ENCODE measurements at regions not wholly inside any gene's neighbourhood (a gene's known extent, or its start where the extent isn't known, plus 50 kb on each side); places are given as distances from the start of the nearest gene placed in this dataset.

- H3K27me3 ChIP-seq (ENCODE audit: control insufficient read depth in 5 of 5, insufficient read depth in 4 of 5, low read length in 5 of 5), result peaks cover 0 to 12% (median 7%) of the 10 kb centered on the region in 5 donors
- no peaks in the 10 kb centered on the region for H3K36me3 ChIP-seq (ENCODE audit: control insufficient read depth in 5 of 5, insufficient read depth in 5 of 5, low read length in 5 of 5)
- H3K9me3 ChIP-seq (ENCODE audit: control insufficient read depth in 5 of 5, low read length in 5 of 5), result peaks cover 0 to 2% (median 0%) of the 10 kb centered on the region in 5 donors
- no peak overlapping the region for H3K4me3 ChIP-seq (ENCODE audit: low read depth in 1 of 5, low read length in 5 of 5)
- no peaks in the 10 kb centered on the region for H3K4me1 ChIP-seq (ENCODE audit: control insufficient read depth in 5 of 5, insufficient read depth in 5 of 5, low read length in 5 of 5)
- H3K9ac ChIP-seq (ENCODE audit: low read length in 5 of 5), result no peak overlapping the region
- no peak overlapping the region for H3K27ac ChIP-seq (ENCODE audit: low read depth, low read length)
Observed at GRCh38 chr2:16037808-16038457, 97.6 kb downstream of the MYCN start.

- no peak overlapping the region for H3K4me3 ChIP-seq (ENCODE audit: low read depth in 1 of 5, low read length in 5 of 5)
- no peaks in the 10 kb centered on the region for H3K4me1 ChIP-seq (ENCODE audit: control insufficient read depth in 5 of 5, insufficient read depth in 5 of 5, low read length in 5 of 5)
- no peaks in the 10 kb centered on the region for H3K36me3 ChIP-seq (ENCODE audit: control insufficient read depth in 5 of 5, insufficient read depth in 5 of 5, low read length in 5 of 5)
- H3K27me3 ChIP-seq (ENCODE audit: control insufficient read depth in 5 of 5, insufficient read depth in 4 of 5, low read length in 5 of 5), result peaks cover 0 to 12% (median 7%) of the 10 kb centered on the region in 5 donors
- H3K9me3 ChIP-seq (ENCODE audit: control insufficient read depth in 5 of 5, low read length in 5 of 5), result no peaks in the 10 kb centered on the region
- H3K27ac ChIP-seq (ENCODE audit: low read depth, low read length), result no peak overlapping the region
- no peak overlapping the region for H3K9ac ChIP-seq (ENCODE audit: low read length in 5 of 5)
Observed at GRCh38 chr2:16036951-16037350, 96.6 kb downstream of the MYCN start.

GRCh38 chr2:16035747-16036745 lies 95.7 kb downstream of the MYCN start:
- H3K4me1 ChIP-seq (ENCODE audit: control insufficient read depth in 5 of 5, insufficient read depth in 5 of 5, low read length in 5 of 5), result no peaks in the 10 kb centered on the region

GRCh38 chr2:16034975-16035746 lies 94.8 kb downstream of the MYCN start:
- H3K4me3 ChIP-seq (ENCODE audit: low read depth in 1 of 5, low read length in 5 of 5), result no peak overlapping the region
- no peaks in the 10 kb centered on the region for H3K36me3 ChIP-seq (ENCODE audit: control insufficient read depth in 5 of 5, insufficient read depth in 5 of 5, low read length in 5 of 5)

More at GRCh38 chr2:16035747-16036745, 95.7 kb downstream of the MYCN start:
- no peak overlapping the region for H3K27ac ChIP-seq (ENCODE audit: low read depth, low read length)
- H3K4me3 ChIP-seq (ENCODE audit: low read depth in 1 of 5, low read length in 5 of 5), result no peak overlapping the region
- no peaks in the 10 kb centered on the region for H3K36me3 ChIP-seq (ENCODE audit: control insufficient read depth in 5 of 5, insufficient read depth in 5 of 5, low read length in 5 of 5)
- H3K27me3 ChIP-seq (ENCODE audit: control insufficient read depth in 5 of 5, insufficient read depth in 4 of 5, low read length in 5 of 5), result peaks cover 0 to 12% (median 6%) of the 10 kb centered on the region in 5 donors
- no peaks in the 10 kb centered on the region for H3K9me3 ChIP-seq (ENCODE audit: control insufficient read depth in 5 of 5, low read length in 5 of 5)
- H3K9ac ChIP-seq (ENCODE audit: low read length in 5 of 5), result no peak overlapping the region

GRCh38 chr2:16034151-16034974 lies 94.0 kb downstream of the MYCN start:
- peaks cover 0 to 10% (median 5%) of the 10 kb centered on the region in 5 donors for H3K27me3 ChIP-seq (ENCODE audit: control insufficient read depth in 5 of 5, insufficient read depth in 4 of 5, low read length in 5 of 5)
- no peaks in the 10 kb centered on the region for H3K36me3 ChIP-seq (ENCODE audit: control insufficient read depth in 5 of 5, insufficient read depth in 5 of 5, low read length in 5 of 5)
- H3K4me3 ChIP-seq (ENCODE audit: low read depth in 1 of 5, low read length in 5 of 5), result no peak overlapping the region
- no peaks in the 10 kb centered on the region for H3K9me3 ChIP-seq (ENCODE audit: control insufficient read depth in 5 of 5, low read length in 5 of 5)
- no peak overlapping the region for H3K9ac ChIP-seq (ENCODE audit: low read length in 5 of 5)
- no peak overlapping the region for H3K27ac ChIP-seq (ENCODE audit: low read depth, low read length)
- no peaks in the 10 kb centered on the region for H3K4me1 ChIP-seq (ENCODE audit: control insufficient read depth in 5 of 5, insufficient read depth in 5 of 5, low read length in 5 of 5)

More at GRCh38 chr2:16034975-16035746, 94.8 kb downstream of the MYCN start:
- Histone ChIP-seq H3K9me3 (ENCODE audit: control insufficient read depth in 5 of 5, low read length in 5 of 5) (no peaks in the 10 kb centered on the region), H3K9ac (ENCODE audit: low read length in 5 of 5) (no peak overlapping the region), H3K27me3 (ENCODE audit: control insufficient read depth in 5 of 5, insufficient read depth in 4 of 5, low read length in 5 of 5) (peaks cover 0 to 10% (median 5%) of the 10 kb centered on the region in 5 donors), H3K27ac (ENCODE audit: low read depth, low read length) (no peak overlapping the region), H3K4me1 (ENCODE audit: control insufficient read depth in 5 of 5, insufficient read depth in 5 of 5, low read length in 5 of 5) (no peaks in the 10 kb centered on the region)

GRCh38 chr2:16033032-16033293 lies 92.6 kb downstream of the MYCN start:
- Histone ChIP-seq H3K4me1 (ENCODE audit: control insufficient read depth in 5 of 5, insufficient read depth in 5 of 5, low read length in 5 of 5) (no peaks in the 10 kb centered on the region), H3K9me3 (ENCODE audit: control insufficient read depth in 5 of 5, low read length in 5 of 5) (no peaks in the 10 kb centered on the region), H3K36me3 (ENCODE audit: control insufficient read depth in 5 of 5, insufficient read depth in 5 of 5, low read length in 5 of 5) (no peaks in the 10 kb centered on the region), H3K4me3 (ENCODE audit: low read depth in 1 of 5, low read length in 5 of 5) (no peak overlapping the region), H3K27me3 (ENCODE audit: control insufficient read depth in 5 of 5, insufficient read depth in 4 of 5, low read length in 5 of 5) (peaks cover 0 to 2% (median 0%) of the 10 kb centered on the region in 5 donors), H3K27ac (ENCODE audit: low read depth, low read length) (no peak overlapping the region), H3K9ac (ENCODE audit: low read length in 5 of 5) (no peak overlapping the region)

- Histone ChIP-seq H3K9ac (ENCODE audit: low read length in 5 of 5) (no peak overlapping the region), H3K4me3 (ENCODE audit: low read depth in 1 of 5, low read length in 5 of 5) (no peak overlapping the region), H3K4me1 (ENCODE audit: control insufficient read depth in 5 of 5, insufficient read depth in 5 of 5, low read length in 5 of 5) (no peaks in the 10 kb centered on the region), H3K36me3 (ENCODE audit: control insufficient read depth in 5 of 5, insufficient read depth in 5 of 5, low read length in 5 of 5) (no peaks in the 10 kb centered on the region), H3K27ac (ENCODE audit: low read depth, low read length) (no peak overlapping the region), H3K27me3 (ENCODE audit: control insufficient read depth in 5 of 5, insufficient read depth in 4 of 5, low read length in 5 of 5) (peaks cover 0 to 2% (median 0%) of the 10 kb centered on the region in 5 donors), H3K9me3 (ENCODE audit: control insufficient read depth in 5 of 5, low read length in 5 of 5) (no peaks in the 10 kb centered on the region)
Observed at GRCh38 chr2:16032282-16033031, 92.1 kb downstream of the MYCN start.

- no peaks in the 10 kb centered on the region for H3K4me1 ChIP-seq (ENCODE audit: control insufficient read depth in 5 of 5, insufficient read depth in 5 of 5, low read length in 5 of 5)
- H3K9me3 ChIP-seq (ENCODE audit: control insufficient read depth in 5 of 5, low read length in 5 of 5), result no peaks in the 10 kb centered on the region
- H3K27me3 ChIP-seq (ENCODE audit: control insufficient read depth in 5 of 5, insufficient read depth in 4 of 5, low read length in 5 of 5), result peaks cover 0 to 2% (median 0%) of the 10 kb centered on the region in 5 donors
- H3K4me3 ChIP-seq (ENCODE audit: low read depth in 1 of 5, low read length in 5 of 5), result no peak overlapping the region
- no peak overlapping the region for H3K27ac ChIP-seq (ENCODE audit: low read depth, low read length)
- no peaks in the 10 kb centered on the region for H3K36me3 ChIP-seq (ENCODE audit: control insufficient read depth in 5 of 5, insufficient read depth in 5 of 5, low read length in 5 of 5)
- H3K9ac ChIP-seq (ENCODE audit: low read length in 5 of 5), result no peak overlapping the region
Observed at GRCh38 chr2:16031848-16032159, 91.5 kb downstream of the MYCN start.
